GM19351 (cell line): ENCODE measurements at regions not wholly inside any gene's neighbourhood (a gene's known extent, or its start where the extent isn't known, plus 50 kb on each side); places are given as distances from the start of the nearest gene placed in this dataset.
"Not testable (repeated sequence)": the region's sequence is repeated elsewhere in the genome, so short reads cannot be mapped to it uniquely, and the experiment has no call there.

Experiments
- ATAC-seq: cut with Tn5 transposase; IDR thresholded peaks from one replicate; pipeline ENCODE4 v1.9.1; 2021; ENCODE audit warnings: mild to moderate bottlenecking, moderate library complexity; ENCODE audit not compliant: unreplicated experiment

DNA sequence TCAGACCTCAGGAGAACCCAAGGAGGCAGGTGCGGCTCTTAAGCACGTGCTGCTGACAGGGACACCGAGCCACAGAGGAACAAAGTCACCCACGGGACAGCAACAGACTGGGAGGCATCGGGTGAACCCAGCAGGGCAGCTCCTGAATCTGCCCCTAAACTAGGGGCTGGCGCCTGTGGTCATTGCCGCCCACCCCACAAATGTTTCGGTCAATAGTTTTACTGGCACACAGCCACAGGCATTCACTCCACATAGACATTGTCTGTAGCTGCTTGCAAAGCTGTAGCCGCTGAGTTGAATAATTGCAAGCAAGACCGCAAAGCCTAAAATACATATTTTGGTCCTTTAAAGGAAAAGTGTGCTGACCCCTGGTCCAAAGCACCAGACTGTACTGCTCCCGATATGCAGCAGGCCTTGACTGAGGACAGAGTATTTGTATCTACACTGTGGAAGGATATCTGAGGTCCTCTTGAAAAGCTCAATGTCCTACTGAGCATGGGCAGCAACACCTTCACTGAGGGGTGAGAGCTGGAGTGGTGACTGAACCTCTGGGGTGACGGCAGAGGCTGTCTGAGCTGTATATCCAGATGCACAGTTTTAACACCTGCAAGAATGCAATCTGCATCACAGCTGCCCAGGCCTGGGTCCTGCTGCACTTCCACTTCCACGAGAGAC lies 310.3 kb downstream of the THBS2 start:
- ATAC-seq: no peak

DNA sequence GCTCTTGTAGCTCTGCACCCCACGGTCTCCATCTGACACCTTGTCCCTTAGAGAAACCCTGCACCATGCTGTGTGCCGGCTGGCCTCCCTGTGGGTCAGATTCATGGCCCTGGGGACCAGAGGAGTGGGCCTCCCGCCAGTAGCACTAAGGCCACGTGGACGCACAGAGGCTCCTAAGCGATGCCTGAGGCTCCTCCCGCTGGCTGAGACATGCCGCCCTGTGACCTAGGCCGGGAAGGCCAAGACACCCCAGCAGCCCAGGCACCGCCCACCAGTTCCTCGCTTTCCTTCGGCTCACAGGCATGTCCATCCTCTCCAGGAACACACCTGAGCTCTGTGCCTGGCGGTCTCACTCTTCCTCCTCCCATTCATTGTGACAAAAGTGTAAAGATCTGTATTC lies 311.0 kb downstream of the THBS2 start:
- no peak for ATAC-seq

DNA sequence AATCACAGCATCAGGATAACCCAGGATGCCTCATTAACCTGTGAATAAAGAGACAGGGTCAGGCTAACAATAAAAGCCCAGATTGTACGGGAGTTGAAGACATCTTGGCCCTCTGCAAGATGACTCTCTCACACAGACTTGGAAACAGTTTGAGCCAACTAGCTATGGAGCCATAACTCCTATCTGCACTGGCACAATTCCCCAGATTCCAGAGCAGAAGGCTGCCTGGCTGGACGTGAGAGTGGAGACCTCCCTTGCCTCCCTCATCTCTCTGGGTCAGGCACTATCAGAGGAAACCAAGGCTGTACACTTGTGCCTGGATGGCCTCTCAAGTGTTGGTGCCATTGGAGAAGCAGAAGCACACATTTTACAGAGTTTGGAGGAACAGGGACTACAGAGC lies 312.6 kb downstream of the THBS2 start:
- no peak for ATAC-seq

DNA sequence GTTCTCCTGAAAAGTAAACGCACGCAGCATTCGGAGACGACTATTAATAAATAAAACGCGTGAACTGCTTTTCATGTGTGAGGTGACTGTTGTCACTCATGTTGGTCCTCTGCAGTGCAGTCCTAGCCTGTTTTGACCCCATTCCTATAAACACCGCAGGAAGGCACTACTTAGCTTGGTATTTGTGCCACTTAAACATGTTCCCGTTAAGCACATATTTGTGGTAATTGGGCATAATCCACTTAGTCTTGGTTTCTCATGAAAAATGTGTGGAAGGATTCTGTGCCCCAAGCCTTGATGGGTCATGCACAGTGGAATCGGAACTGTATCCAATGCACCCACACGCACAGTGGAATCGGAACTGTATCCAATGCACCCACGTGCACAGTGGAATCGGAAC lies 313.9 kb downstream of the THBS2 start:
- no peak for ATAC-seq

DNA sequence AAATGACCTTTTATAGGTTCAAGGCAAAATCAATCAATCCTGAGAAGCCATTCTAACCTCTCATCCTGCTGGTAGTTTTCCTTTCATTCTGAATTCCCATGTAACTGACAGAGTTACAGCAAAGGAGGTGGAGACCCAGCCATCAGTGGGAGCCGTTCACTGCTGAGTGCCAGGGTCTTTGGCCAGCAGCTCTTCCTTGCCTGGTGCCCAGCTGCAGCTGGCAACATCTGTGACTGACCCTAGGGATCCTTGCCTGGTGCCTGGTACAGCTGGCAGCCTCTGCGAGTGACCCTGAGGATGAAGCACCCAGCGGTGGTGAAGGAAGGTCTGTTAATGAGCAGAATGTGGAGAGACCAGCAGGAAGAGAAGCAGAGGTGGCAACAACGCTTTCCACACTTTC lies 314.6 kb downstream of the THBS2 start:
- ATAC-seq: no peak

DNA sequence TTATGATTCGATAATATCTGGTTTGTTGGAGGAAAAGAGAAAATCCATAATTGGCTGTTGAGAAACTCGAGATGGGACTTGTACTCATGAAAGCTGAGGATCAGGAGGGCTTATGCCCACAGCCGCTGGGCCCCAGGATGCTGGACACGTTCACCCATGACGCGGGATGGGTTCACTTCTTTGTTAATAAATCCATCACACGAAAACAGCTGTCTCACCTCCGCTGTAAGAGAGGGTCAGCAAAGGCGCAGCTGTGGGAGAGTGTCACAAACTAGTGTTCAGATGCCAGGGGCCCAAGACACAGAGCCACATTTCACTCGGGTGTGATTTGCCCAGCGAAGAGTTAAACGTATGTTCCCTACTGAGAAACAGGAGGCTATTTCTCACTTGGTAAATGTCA lies 315.1 kb downstream of the THBS2 start:
- ATAC-seq: no peak

DNA sequence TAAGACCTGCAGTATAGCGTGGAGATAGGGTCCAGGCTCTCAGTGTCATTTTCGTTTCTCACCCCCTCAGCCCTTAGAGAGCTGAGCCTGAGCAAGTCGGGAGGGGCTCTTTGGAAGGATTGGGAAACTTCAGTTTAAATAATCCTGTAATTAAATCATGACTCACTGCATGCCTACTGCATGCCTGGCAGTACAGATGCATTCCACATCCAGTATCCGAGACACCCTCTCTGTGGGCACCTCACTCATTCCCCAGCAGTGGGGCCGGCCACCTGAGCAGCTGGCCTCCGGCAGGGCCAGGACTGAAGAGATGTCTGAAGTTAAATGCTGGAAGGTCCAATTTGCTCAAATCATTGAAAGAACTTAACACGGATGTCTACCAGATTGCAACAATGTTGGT lies 316.6 kb downstream of the THBS2 start:
- no peak for ATAC-seq

DNA sequence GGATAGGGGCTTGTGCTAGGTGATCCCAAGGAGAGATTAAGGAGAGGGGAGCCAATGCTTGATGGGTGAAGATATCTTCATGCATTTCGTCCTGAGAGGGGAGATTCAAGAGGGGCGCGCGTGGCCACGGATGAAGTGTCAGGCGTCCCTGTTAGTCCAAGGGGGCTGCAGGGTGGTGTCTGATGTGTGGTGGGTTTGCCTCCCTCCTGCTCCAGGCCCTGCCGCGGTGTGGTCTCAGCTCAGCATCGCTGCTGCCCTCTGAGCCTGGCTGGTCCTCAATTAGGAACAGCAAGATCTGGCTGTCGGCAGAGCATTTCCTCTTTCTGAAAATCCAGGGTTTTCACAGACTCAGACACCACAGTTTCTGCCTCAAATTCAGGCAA lies 318.0 kb downstream of the THBS2 start:
- ATAC-seq: no peak

DNA sequence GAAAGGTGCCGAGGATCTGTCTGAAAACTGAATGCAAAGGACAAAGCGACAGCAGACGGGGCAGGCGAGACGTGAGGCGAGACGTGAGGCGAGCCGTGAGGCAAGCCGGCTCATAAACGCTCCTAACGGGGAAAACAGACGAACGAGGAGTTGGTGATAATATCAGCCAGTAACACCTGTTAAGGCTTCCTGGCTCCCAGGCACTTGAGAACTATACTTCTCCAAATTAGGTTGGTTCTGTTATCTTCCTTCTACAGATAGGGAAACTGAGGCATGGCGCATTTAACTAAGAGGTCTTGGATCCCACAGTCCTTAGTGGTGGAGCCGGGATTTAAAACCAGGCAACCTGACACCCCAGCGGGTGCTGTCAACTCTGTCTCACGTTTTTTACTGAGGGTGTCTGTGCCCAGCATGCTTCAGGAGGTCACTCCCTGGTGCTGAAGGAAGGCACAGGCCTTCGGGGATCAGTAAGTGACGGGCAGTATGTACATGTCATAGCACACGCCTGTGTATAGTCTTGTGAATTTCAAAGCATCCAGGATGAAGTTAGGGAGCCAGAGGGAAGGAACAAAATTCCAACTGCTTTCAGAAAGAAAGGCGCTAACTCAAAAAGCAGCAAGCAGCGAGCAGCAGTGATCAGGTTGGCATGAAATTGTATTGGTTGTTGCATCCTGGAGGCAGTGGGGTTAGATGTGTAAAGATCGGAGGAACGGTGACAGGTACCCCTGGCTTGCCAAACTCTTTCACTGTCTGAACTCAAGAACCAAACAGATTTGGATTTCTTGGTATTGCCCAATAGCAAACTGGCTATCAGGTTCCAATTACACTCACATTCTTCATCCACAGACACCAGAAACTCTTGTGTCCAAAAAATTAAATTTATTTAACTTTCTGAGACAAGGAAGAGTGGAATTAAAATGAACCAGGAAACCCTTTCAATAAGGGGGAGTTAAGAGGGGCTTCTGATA lies 318.7 kb downstream of the THBS2 start:
- ATAC-seq: no peak

DNA sequence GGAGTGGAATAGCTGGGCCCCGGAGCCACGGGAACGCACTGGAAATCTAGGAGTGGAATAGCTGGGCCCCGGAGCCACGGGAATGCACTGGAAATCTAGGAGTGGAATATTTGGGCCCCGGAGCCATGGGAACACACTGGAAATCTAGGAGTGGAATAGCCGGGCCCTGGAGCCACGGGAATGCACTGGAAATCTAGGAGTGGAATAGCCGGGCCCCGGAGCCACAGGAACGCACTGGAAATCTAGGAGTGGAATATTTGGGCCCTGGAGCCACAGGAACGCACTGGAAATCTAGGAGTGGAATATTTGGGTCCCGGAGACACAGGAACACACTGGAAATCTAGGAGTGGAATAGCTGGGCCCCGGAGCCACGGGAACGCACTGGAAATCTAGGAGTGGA lies 321.5 kb downstream of the THBS2 start:
- not testable (repeated sequence) for ATAC-seq

DNA sequence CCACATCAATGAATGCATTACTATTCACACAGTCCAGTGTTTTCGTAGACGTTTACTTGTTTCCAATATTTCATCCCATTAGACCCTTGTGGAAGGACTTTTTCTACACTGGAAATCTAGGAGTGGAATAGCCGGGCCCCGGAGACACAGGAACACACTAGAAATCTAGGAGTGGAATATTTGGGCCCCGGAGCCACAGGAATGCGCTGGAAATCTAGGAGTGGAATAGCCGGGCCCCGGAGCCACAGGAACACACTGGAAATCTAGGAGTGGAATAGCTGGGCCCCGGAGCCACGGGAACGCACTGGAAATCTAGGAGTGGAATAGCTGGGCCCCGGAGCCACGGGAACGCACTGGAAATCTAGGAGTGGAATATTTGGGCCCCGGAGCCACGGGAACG lies 322.6 kb downstream of the THBS2 start:
- ATAC-seq: not testable (repeated sequence)

DNA sequence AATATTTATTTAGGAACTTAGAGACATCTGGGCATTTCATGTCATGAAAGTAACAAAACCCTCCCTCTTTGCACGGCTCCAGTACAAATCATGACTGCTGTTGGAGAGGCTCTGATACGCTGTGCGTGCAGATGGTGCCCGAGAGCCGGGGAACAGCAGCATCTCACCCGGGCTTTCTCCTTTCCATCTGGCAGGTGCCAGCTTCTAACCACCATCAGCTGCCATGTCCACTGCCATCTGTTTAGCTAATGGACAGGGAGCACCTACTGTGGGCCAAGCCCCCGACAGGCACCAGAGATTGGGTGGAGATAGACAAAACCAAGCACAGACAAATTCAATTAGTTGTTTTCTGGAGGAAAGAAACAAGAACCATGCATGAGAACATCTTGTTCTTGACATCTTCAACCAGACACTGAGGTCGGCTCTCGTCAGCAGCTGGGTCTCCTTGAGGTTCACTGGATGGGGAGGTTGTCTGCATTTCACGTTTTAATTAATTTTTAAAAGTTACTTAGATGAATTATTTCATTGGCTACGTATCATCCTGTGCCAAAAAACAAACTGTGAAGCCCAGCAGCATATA lies 323.7 kb downstream of the THBS2 start:
- no peak for ATAC-seq

DNA sequence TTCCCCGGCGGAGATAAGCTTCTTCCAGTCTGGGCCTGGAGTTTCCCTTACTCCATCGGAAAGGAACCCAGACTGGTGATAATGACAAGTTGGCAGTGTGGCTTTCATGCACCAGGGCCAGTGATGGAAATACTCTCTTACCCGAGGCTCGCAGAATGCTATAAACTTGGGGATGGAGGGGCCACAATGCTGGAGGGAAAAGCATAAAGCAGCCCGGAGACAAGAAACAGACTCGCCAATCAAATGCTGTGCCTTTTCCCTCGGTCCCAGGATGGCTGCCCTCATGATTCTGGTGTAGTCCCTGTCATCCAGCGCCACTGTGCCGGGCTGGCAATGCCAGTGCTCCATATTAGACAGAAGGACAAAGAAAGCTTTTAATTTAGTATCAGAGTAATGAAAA lies 325.6 kb downstream of the THBS2 start:
- ATAC-seq: no peak

DNA sequence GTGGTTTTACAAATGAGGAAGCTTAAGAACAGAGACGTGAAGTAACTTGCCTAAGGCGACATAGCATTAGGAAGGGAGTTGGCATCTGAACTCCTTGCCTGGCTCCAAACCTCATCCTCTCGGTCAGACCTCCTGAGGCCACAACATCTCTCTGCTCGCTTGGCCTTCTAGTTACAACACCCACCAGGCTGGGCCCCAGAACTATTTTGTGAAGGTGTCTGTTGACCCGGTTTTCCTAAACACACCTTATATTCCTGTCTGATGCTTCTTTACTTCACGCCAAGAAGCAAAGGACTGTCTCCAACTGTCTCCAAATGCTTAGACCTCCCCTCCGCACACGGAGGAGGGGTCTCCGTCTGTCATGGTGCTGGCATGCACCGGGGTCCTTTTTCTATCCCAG lies 326.6 kb downstream of the THBS2 start:
- no peak for ATAC-seq

DNA sequence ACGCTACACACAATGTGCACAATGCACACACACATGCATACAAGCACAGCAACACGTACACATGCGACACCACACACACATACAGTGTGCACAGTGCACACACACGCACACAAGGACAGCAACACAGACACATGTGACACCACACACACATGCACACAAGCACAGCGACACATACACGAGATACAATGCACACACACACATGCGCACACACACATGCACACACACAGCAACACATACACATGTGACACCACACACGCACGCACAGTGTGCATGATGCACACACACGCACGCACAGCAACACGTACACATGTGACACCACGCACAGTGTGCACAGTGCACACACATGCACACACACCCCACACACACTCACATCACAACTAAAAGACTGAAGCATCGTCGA lies 327.3 kb downstream of the THBS2 start:
- ATAC-seq: no peak

DNA sequence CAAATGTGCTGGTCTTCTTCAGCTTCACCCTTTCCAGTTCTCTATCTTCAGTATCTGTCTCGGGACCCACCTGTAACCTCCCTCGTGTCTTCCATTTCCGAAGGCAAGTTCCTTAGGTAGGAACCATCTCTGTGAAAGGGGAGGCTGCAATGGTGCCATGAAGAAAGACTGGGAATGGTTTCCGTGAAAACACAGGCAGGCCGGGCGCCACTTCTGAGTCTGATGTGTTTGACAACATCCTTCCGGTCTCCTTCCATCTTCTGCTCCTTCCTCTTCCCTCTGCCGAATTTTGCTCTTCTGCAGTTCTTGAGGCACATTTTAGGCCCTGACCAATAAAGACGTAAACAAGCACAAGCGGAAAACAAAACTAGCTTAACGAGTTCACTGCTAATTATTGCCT lies 328.0 kb downstream of the THBS2 start:
- ATAC-seq: no peak

DNA sequence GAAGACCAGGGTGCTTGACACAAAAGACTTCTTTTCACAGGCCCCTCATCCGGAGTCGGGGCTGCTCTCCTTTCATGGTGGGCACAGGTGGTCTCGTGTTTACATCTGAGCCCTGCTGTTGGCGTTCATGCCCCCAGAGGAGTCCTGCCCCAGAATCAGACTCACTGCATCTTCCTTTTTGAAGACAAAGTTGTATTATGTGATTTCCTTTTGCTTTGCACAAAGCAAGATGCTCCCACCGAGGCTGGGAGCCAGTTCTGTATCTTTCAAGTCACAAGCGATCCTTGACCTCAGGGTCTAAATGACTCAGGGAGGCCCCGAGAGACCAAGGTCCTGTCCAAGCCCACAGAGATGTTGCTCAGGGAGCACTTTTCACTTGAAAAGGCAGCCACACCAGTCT lies 330.5 kb downstream of the THBS2 start:
- no peak for ATAC-seq

DNA sequence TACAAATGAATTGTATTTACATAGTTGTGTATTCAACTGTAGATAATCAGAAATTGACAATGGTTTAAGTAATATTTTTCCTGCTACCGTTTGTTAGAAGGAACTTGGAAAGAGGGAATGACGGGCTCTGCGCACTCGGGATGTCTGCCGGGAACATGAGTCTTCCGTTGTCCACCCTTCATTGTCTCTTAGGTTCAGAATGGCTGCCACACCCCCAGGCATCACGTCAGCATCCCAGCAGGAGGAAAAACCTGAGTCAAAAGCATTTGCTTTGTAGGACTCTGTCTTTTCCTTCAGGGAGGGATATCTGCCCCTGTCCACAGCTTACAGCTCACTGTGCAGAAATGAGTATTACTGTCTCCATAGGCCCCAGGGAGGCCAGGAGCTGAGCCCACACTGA lies 331.2 kb downstream of the THBS2 start:
- no peak for ATAC-seq

DNA sequence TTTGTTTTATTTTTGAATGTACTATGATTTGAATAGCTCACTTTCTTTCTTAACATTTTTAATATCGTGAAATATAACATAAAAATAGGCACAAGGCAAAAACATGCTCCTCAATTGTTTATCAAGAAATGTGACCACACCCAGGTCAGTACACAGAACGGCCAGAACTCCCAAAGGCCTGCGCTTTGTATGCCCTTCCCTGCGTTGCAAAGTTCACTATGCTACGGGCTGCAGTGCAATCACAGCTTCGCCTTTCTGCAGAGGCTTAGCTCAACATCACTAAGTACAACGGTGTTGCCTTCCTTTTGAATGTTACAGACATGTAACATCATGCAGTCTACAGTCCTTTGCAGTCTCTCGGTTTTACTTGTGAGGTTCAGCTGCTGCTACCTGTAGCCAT lies 333.4 kb downstream of the THBS2 start:
- no peak for ATAC-seq

DNA sequence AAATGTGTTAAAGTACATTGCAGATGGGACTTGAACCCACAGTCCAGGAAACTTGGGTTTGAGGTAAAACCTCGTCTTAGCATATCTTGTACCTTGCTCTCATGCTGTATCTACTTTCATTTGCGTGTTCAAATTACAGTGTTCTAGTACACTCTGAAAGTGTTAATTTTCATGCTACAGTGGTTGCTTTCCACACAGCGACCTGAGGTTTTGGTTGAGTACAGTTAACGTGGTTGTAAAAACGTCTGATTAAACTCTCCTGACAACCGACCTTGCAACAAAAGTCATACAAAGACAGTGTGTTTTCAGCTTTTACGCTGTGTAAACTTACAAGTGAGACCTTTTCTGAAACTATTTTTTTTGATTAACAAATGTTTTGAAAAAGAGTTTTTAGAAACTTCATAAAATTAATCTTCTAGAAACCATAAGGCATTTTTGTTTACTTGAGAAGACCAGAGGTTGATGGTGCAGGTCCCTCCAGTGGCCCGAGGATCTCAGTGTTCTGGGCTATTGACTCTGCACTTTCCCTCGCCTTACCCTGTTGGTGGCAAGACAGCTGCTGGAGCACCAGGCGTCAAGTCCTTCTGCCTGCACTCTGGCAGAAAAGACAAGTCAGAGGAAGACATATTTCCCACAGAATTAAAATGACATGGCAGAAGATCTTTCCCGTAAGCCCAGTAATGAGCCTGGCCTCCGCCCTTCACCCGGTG lies 334.0 kb downstream of the THBS2 start:
- ATAC-seq: no peak

DNA sequence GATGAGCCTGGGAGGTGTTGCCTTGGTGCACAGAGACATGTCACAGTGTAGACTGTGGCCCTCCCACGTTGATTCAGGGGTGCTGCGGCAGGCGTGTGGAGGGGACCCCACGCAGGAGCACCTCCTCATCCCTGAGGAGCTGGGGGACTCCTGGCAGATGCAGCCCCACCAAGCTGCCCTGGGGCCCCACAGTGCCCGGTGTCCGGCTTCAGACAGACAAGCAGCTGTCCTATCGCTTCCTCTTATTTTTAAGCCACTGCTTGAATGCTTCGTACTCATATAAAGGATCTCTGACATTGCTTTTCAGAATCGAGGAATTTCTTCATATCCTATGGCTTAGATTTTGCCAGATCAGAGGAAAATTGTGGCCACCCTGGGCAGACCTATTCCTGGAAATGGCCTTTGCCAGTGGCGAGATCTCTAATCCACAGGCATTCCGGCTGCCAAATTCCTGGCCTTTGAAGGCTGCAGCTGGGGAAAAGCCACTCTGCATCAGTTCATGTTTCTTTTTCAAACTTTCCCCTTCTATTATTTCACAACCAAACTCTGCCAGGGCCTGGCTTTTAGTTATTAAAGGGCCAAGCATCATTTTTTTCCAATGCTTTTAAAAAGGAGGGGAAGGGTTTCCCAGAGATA lies 337.0 kb downstream of the THBS2 start:
- no peak for ATAC-seq
